Right atrium auricular region (tissue), 2 donors: ENCODE measurements at regions not wholly inside any gene's neighbourhood (a gene's known extent, or its start where the extent isn't known, plus 50 kb on each side); places are given as distances from the start of the nearest gene placed in this dataset.
"Not testable (repeated sequence)": the region's sequence is repeated elsewhere in the genome, so short reads cannot be mapped to it uniquely, and the experiment has no call there.

Source experiments
- DNase-seq: peaks from one replicate; pipeline ENCODE4 v3.0.0-alpha.2; 2019; ENCODE audit warnings: low spot score
- H3K27ac ChIP-seq, 2 donors: fragments of 200-600 bp; sonication (generic); 1 replicate in 1 of 2; 2 replicates in 1 of 2; pipeline ENCODE4 v1.5.1; 2016 to 2019
- H3K27me3 ChIP-seq, 2 donors: fragments of 200-600 bp; sonication (generic); one replicate each; pipeline versions ENCODE4 v1.5.1 to v1.6.0; 2017 to 2019
- H3K36me3 ChIP-seq: fragments of 200-600 bp; sonication (generic); one replicate; pipeline ENCODE4 v1.5.1; 2016
- H3K4me1 ChIP-seq, 2 donors: fragments of 200-600 bp; sonication (generic); one replicate each; pipeline versions ENCODE4 v1.5.1 to v1.6.0; 2017 to 2019
- H3K4me3 ChIP-seq, 2 donors: fragments of 200-600 bp; sonication (generic); 1 replicate in 1 of 2; 2 replicates in 1 of 2; pipeline ENCODE4 v1.5.1; 2017 to 2019; ENCODE audit warnings: mild to moderate bottlenecking in 1 of 2, moderate library complexity in 1 of 2
- H3K9me3 ChIP-seq, 2 donors: fragments of 200-600 bp; sonication (generic); one replicate each; pipeline ENCODE4 v1.5.1; 2019
- TF ChIP-seq, protein P1 (sequence below), 2 donors: fragments of 200-600 bp; sonication (generic); IDR thresholded peaks; one replicate each; pipeline ENCODE4 v1.5.1; 2019; ENCODE audit warnings: antibody characterized with exemption in 2 of 2

DNA sequence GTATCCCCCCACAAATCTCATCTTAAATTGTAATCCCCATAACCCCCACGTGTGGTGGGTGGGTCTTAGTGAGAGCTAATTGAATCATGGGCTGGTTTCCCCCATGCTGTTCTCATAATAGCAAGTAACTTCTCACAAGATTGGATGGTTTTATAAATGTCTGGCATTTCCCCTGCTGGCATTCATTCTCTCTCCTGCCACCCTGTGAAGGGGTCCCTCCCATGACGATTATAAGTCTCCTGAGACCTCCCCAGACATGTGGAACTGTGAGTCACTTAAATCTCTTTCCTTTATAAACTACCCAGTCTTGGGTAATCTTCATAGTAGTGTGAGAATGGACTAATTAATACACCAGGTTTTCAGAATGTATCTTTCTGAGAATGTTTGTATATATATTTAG lies 1159.4 kb downstream of the FAM181B start:
- TF ChIP-seq, protein P1, sequence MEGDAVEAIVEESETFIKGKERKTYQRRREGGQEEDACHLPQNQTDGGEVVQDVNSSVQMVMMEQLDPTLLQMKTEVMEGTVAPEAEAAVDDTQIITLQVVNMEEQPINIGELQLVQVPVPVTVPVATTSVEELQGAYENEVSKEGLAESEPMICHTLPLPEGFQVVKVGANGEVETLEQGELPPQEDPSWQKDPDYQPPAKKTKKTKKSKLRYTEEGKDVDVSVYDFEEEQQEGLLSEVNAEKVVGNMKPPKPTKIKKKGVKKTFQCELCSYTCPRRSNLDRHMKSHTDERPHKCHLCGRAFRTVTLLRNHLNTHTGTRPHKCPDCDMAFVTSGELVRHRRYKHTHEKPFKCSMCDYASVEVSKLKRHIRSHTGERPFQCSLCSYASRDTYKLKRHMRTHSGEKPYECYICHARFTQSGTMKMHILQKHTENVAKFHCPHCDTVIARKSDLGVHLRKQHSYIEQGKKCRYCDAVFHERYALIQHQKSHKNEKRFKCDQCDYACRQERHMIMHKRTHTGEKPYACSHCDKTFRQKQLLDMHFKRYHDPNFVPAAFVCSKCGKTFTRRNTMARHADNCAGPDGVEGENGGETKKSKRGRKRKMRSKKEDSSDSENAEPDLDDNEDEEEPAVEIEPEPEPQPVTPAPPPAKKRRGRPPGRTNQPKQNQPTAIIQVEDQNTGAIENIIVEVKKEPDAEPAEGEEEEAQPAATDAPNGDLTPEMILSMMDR (IDR thresholded peaks at IDR 0.05), result no peak
- Histone ChIP-seq H3K4me1 (no peaks in the 10 kb centered on the region), H3K36me3 (no peaks in the 10 kb centered on the region), H3K27ac (no peak overlapping the region), H3K4me3 (no peak overlapping the region), H3K27me3 (no peaks in the 10 kb centered on the region), H3K9me3 (no peaks in the 10 kb centered on the region)
- no peak for DNase-seq

DNA sequence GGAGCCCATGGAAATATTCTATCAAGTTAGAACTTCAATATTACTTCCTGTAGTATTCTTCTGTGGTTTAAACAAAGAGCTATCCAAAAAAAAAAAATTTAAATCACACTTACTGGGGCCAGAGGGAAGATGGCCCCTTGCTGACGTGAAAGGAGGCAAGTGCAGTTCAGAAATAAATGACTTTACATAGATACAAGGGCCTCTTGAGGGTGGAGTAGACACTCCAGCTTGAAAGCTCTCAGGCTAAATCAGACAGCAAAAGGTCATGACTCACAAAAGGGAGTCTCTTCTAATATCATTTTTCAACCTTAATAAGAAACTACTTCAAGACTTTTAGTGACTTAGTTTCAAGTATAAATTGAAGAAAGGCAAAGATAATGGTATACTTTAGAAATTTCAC lies 1160.3 kb downstream of the FAM181B start:
- H3K4me1 ChIP-seq, result no peaks in the 10 kb centered on the region
- no peaks in the 10 kb centered on the region for H3K27me3 ChIP-seq
- H3K36me3 ChIP-seq, result no peaks in the 10 kb centered on the region
- no peak overlapping the region for H3K27ac ChIP-seq
- DNase-seq, result no peak
- TF ChIP-seq, protein P1 (IDR thresholded peaks at IDR 0.05), result no peak
- H3K4me3 ChIP-seq, result no peak overlapping the region
- no peaks in the 10 kb centered on the region for H3K9me3 ChIP-seq

DNA sequence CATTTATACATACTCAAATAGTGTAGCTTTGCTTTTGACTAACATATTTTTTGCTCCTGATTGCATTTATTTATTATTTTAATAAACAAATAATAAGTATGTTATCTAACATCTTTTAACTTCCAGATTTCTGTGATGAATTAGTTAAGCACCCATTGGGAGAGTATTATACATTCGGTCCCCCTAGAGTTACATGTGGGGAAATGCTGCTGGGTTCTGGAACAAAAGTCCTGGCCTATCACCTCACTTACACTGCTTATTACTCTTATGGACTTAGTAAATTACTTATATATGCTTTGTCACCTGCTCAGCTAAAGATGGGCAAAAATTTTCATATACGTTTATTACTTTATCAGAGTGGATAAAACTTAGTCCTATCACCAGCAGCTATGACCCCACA lies 1163.0 kb downstream of the FAM181B start:
- no peak overlapping the region for H3K27ac ChIP-seq
- no peaks in the 10 kb centered on the region for H3K27me3 ChIP-seq
- DNase-seq, result no peak
- H3K9me3 ChIP-seq, result no peaks in the 10 kb centered on the region
- no peaks in the 10 kb centered on the region for H3K4me1 ChIP-seq
- no peaks in the 10 kb centered on the region for H3K36me3 ChIP-seq
- no peak overlapping the region for H3K4me3 ChIP-seq
- TF ChIP-seq, protein P1 (IDR thresholded peaks at IDR 0.05), result no peak

DNA sequence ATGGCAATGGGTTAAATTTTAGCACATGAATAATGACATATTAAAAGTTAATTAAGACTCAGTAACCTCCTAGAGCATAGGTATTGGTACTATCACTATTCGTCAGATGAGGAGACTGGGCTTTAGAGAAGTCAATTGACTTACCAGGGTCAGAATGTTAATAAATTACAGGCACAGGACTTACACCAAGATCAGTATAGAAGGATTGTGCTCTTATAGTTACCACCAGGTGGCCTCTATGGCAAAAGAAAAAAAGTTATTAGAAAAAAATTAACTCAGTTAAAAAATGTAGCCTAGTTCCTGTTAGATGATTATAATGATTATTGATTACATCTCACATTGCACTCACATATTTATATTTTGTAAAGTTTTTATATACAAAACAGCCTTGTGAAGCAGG lies 1163.7 kb downstream of the FAM181B start:
- Histone ChIP-seq H3K27ac (no peak overlapping the region), H3K4me3 (no peak overlapping the region), H3K27me3 (no peaks in the 10 kb centered on the region), H3K36me3 (no peaks in the 10 kb centered on the region), H3K4me1 (no peaks in the 10 kb centered on the region), H3K9me3 (no peaks in the 10 kb centered on the region)
- TF ChIP-seq, protein P1 (IDR thresholded peaks at IDR 0.05), result no peak
- no peak for DNase-seq

DNA sequence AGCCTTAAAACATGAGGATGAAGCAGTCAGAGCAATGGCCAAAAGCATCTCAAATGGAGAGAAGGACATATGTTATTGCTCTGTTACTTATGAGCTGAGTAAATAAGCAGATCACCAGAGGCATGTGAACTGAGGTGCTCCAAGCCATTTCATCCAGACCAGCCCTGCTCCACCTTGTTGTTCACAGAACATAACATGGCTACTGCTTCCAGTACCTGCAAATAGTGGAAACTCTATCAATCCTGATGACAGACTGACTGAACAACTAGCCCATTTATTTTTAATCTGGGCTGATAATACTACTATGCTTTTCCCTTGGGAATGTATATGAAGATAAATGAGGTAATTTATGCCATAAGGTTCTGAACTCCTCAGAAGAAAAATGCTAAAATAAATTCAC lies 1164.7 kb downstream of the FAM181B start:
- no peak for DNase-seq
- Histone ChIP-seq H3K4me1 (no peaks in the 10 kb centered on the region), H3K27me3 (no peaks in the 10 kb centered on the region), H3K4me3 (no peak overlapping the region), H3K9me3 (no peaks in the 10 kb centered on the region), H3K27ac (no peak overlapping the region), H3K36me3 (no peaks in the 10 kb centered on the region)
- TF ChIP-seq, protein P1 (IDR thresholded peaks at IDR 0.05), result no peak

DNA sequence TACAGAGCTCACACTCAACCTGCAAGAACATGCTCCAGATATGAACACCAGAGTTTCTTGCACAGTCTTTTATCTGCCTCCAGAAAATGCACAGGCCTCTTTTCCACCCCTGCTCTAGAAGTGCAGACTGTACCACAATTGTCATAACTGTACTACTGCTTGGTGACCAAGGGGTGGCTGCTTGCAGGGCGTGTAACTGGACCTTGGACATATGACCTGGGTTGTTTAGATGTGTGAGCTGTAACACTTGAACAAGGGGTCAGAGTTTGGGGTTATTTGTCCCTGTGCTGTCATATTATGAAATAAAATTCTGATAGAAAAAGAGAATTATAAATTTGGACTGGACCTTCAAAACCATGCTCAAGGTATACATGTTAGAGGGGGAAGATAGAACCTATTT lies 1185.5 kb downstream of the FAM181B start:
- no peaks in the 10 kb centered on the region for H3K4me1 ChIP-seq

DNA sequence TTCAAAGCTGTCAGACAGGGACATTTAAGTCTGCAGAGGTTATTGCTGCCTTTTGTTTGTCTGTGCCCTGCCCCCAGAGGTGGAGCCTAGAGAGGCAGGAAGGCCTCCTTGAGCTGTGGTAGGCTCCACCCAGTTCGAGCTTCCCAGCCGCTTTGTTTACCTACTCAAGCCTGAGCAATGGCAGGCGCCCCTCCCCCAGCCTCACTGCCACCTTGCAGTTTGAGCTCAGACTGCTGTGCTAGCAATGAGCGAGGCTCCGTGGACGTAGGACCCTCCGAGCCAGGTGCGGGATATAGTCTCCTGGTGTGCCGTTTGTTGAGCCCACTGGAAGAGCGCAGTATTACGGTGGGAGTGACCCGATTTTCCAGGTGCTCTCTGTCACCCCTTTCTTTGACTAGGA lies 1193.9 kb downstream of the FAM181B start:
- not testable (repeated sequence) for H3K4me1 ChIP-seq, H3K36me3 ChIP-seq, H3K27ac ChIP-seq, H3K4me3 ChIP-seq, DNase-seq, H3K9me3 ChIP-seq, H3K27me3 ChIP-seq

More for the DNA sequence above, 1185.5 kb downstream of the FAM181B start:
- Histone ChIP-seq H3K27ac (no peak overlapping the region), H3K4me3 (no peak overlapping the region), H3K27me3 (no peaks in the 10 kb centered on the region), H3K36me3 (no peaks in the 10 kb centered on the region), H3K9me3 (no peaks in the 10 kb centered on the region)
- TF ChIP-seq, protein P1 (IDR thresholded peaks at IDR 0.05), result no peak
- DNase-seq, result no peak
